Keratinocyte (primary cell): ENCODE measurements at regions not wholly inside any gene's neighbourhood (a gene's known extent, or its start where the extent isn't known, plus 50 kb on each side); places are given as distances from the start of the nearest gene placed in this dataset.

Source experiments
- DNase-seq: peaks from one replicate; pipeline ENCODE4 v3.0.0-alpha.2; 2011; ENCODE audit warnings: low read depth, missing footprints, low spot score
- FAIRE-seq: peaks from 2 replicates; lab custom pipeline; 2011; peaks lifted over from hg19 to GRCh38; lab: Jason Lieb, UNC
- H2AFZ ChIP-seq: 2 replicates; pipeline ENCODE4 v1.6.0; 2012; ENCODE audit warnings: low read length, control low read depth, inconsistent platforms; ENCODE audit not compliant: control insufficient read depth
- H3K27ac ChIP-seq: 2 replicates; pipeline ENCODE4 v1.5.1; 2011; ENCODE audit warnings: low read length; ENCODE audit not compliant: control insufficient read depth, insufficient read depth
- H3K27me3 ChIP-seq: 3 replicates; pipeline ENCODE4 v1.6.0; 2011; ENCODE audit warnings: low read length; ENCODE audit not compliant: control insufficient read depth, insufficient read depth; ENCODE audit errors: extremely low read depth
- H3K36me3 ChIP-seq, 2 experiments: 2 replicates in 1 of 2; 3 replicates in 1 of 2; pipeline ENCODE4 v1.5.1; 2011; ENCODE audit warnings: low read length in 2 of 2, mild to moderate bottlenecking in 1 of 2; ENCODE audit not compliant: control insufficient read depth in 2 of 2, insufficient read depth in 2 of 2; ENCODE audit errors: extremely low read depth in 1 of 2
- H3K4me1 ChIP-seq: 3 replicates; pipeline ENCODE4 v1.5.1; 2011; ENCODE audit warnings: low read length; ENCODE audit not compliant: control insufficient read depth, insufficient read depth; ENCODE audit errors: extremely low read depth
- H3K4me2 ChIP-seq: 3 replicates; pipeline ENCODE4 v1.6.0; 2011; ENCODE audit warnings: low read depth, low read length; ENCODE audit not compliant: control insufficient read depth, insufficient read depth; ENCODE audit errors: extremely low read depth
- H3K4me3 ChIP-seq, 3 experiments: fragments of 200-600 bp in 1 of 3; sonication (generic) in 1 of 3; 2 replicates in 2 of 3; 3 replicates in 1 of 3; pipeline ENCODE4 v1.5.1; 2011 to 2016; ENCODE audit warnings: low read length in 3 of 3, mild to moderate bottlenecking in 3 of 3, control low read depth in 2 of 3, inconsistent platforms in 1 of 3, low read depth in 1 of 3, mixed read lengths in 1 of 3, mixed run types in 1 of 3, moderate library complexity in 1 of 3; ENCODE audit not compliant: control insufficient read depth in 2 of 3, insufficient read depth in 2 of 3; ENCODE audit errors: extremely low read depth in 1 of 3
- H3K79me2 ChIP-seq: 2 replicates; pipeline ENCODE4 v1.6.0; 2012; ENCODE audit warnings: low read length; ENCODE audit not compliant: control insufficient read depth, insufficient read depth
- H3K9ac ChIP-seq: 3 replicates; pipeline ENCODE4 v1.6.0; 2011; ENCODE audit warnings: low read length; ENCODE audit not compliant: control insufficient read depth, insufficient read depth; ENCODE audit errors: extremely low read depth
- H3K9me1 ChIP-seq: 3 replicates; pipeline ENCODE4 v1.6.0; 2011; ENCODE audit warnings: low read length; ENCODE audit not compliant: control insufficient read depth, insufficient read depth; ENCODE audit errors: extremely low read depth
- H3K9me3 ChIP-seq: 2 replicates; pipeline ENCODE4 v1.5.1; 2012; ENCODE audit warnings: low read depth, low read length; ENCODE audit not compliant: control insufficient read depth
- H4K20me1 ChIP-seq: 3 replicates; pipeline ENCODE4 v1.6.0; 2011; ENCODE audit warnings: low read length; ENCODE audit not compliant: control insufficient read depth, insufficient read depth; ENCODE audit errors: extremely low read depth
- CTCF ChIP-seq, 3 experiments: IDR thresholded peaks in 1 of 3; conservative IDR thresholded peaks in 1 of 3; optimal IDR thresholded peaks in 1 of 3; 2 replicates in 2 of 3; 3 replicates in 1 of 3; pipeline versions ENCODE3 to v1.5.1; 2011; ENCODE audit warnings: low read length in 3 of 3, mild to moderate bottlenecking in 3 of 3, moderate library complexity in 2 of 3, control low read depth in 1 of 3, inconsistent platforms in 1 of 3; ENCODE audit not compliant: insufficient read depth in 2 of 3; ENCODE audit errors: extremely low read depth in 1 of 3
- EZH2 ChIP-seq: IDR thresholded peaks from one replicate; pipeline ENCODE4 v1.6.1; 2012; ENCODE audit warnings: inconsistent platforms, mild to moderate bottlenecking, low read length, moderate library complexity
- dilution Hi-C: fragments of 300-500 bp; cut with MboI; formaldehyde crosslinking; loops from one replicate; pipeline ENCODE4 v1.7.0; 2020; ENCODE audit warnings: low sequenced_read_pairs; ENCODE audit not compliant: extremely low pct_ligation_motif_present

GRCh38 chr7:155867280-155867679 is 55.0 kb upstream of the SHH start:
- Histone ChIP-seq H3K36me3 (no peaks in the 10 kb centered on the region), H3K9me3 (no peaks in the 10 kb centered on the region)
- no peak for TF ChIP-seq EZH2
- no peak for TF ChIP-seq CTCF (optimal IDR thresholded peaks at IDR 0.05 in 1 of 3, IDR thresholded peaks at IDR 0.05 in 1 of 3, conservative IDR thresholded peaks at IDR 0.05 in 1 of 3; ENCODE audit: extremely low read depth in 1 of 3, insufficient read depth in 2 of 3, low read length in 3 of 3)

GRCh38 chr7:155865830-155866525 is 53.7 kb upstream of the SHH start:
- dilution Hi-C loops: no loop called here
- Histone ChIP-seq H3K4me1 (no peaks in the 10 kb centered on the region), H3K79me2 (no peaks in the 10 kb centered on the region), H3K9ac (no peak overlapping the region), H3K27me3 (no peaks in the 10 kb centered on the region), H3K4me2 (no peak overlapping the region), H3K36me3 (no peaks in the 10 kb centered on the region), H3K9me1 (no peaks in the 10 kb centered on the region), H2AFZ (no peak overlapping the region), H3K9me3 (no peaks in the 10 kb centered on the region), H3K27ac (no peak overlapping the region), H4K20me1 (no peaks in the 10 kb centered on the region), H3K4me3 (no peak overlapping the region)
- no peak for DNase-seq
- FAIRE-seq: no peak
- TF ChIP-seq EZH2: no peak
- no peak for TF ChIP-seq CTCF (optimal IDR thresholded peaks at IDR 0.05 in 1 of 3, IDR thresholded peaks at IDR 0.05 in 1 of 3, conservative IDR thresholded peaks at IDR 0.05 in 1 of 3; ENCODE audit: extremely low read depth in 1 of 3, insufficient read depth in 2 of 3, low read length in 3 of 3)

More at GRCh38 chr7:155867280-155867679, 55.0 kb upstream of the SHH start:
- H3K79me2 ChIP-seq: no peaks in the 10 kb centered on the region
- no peaks in the 10 kb centered on the region for H3K4me1 ChIP-seq
- H3K9ac ChIP-seq: no peak overlapping the region
- no peak overlapping the region for H3K4me3 ChIP-seq
- DNase-seq (no peak), FAIRE-seq (no peak)
- H3K4me2 ChIP-seq: no peak overlapping the region
- no peaks in the 10 kb centered on the region for H4K20me1 ChIP-seq
- no peaks in the 10 kb centered on the region for H3K27me3 ChIP-seq
- H3K9me1 ChIP-seq: no peaks in the 10 kb centered on the region
- dilution Hi-C loops: no loop called here
- no peak overlapping the region for H3K27ac ChIP-seq
- H2AFZ ChIP-seq: no peak overlapping the region
